BJ (cell line): ENCODE measurements at regions not wholly inside any gene's neighbourhood (a gene's known extent, or its start where the extent isn't known, plus 50 kb on each side); places are given as distances from the start of the nearest gene placed in this dataset.

Experiments used
- CTCF ChIA-PET: fragments of 350-600 bp; formaldehyde crosslinking; extraction: SDS; loops from one replicate; lab custom pipeline; 2021; ENCODE audit warnings: antibody characterized with exemption, inconsistent platforms; lab: Yijun Ruan, JAX
- POLR2A ChIA-PET: fragments of 300-600 bp; sonication (Branson Sonifier 250); formaldehyde crosslinking; extraction: SDS; loops from one replicate; lab custom pipeline; 2021; ENCODE audit warnings: antibody characterized with exemption; lab: Charles Lee
- DNase-seq: peaks from one replicate; pipeline ENCODE4 v3.0.0-alpha.2; 2011; ENCODE audit warnings: low read depth
- H3K27me3 ChIP-seq: 2 replicates; pipeline ENCODE4 v1.6.0; 2011; ENCODE audit warnings: low read length; ENCODE audit not compliant: control insufficient read depth, insufficient read depth
- H3K36me3 ChIP-seq: 2 replicates; pipeline ENCODE4 v1.5.1; 2011; ENCODE audit warnings: low read length; ENCODE audit not compliant: control insufficient read depth, insufficient read depth
- H3K4me3 ChIP-seq: 2 replicates; pipeline ENCODE4 v1.5.1; 2011; ENCODE audit warnings: low read depth, mild to moderate bottlenecking, control low read depth, low read length
- CTCF ChIP-seq: IDR thresholded peaks from 2 replicates; pipeline ENCODE4 v1.5.1; 2011; ENCODE audit warnings: low read depth, mild to moderate bottlenecking, control low read depth, inconsistent platforms, low read length, moderate library complexity; ENCODE audit not compliant: insufficient read depth

GRCh38 chr2:164234074-164234473 lies 387.2 kb downstream of the GRB14 start:
- no peaks in the 10 kb centered on the region for H3K36me3 ChIP-seq
- POLR2A ChIA-PET, result no interaction called here
- CTCF ChIA-PET, result interaction anchor here (1.1 kb wide), 1 partner anchor 1192 kb away, joined by 3 read pairs; no protein-coding TSS in a partner anchor
- DNase-seq, result no peak
- H3K4me3 ChIP-seq, result no peak overlapping the region
- no peak for TF ChIP-seq CTCF
- no peaks in the 10 kb centered on the region for H3K27me3 ChIP-seq

DNA sequence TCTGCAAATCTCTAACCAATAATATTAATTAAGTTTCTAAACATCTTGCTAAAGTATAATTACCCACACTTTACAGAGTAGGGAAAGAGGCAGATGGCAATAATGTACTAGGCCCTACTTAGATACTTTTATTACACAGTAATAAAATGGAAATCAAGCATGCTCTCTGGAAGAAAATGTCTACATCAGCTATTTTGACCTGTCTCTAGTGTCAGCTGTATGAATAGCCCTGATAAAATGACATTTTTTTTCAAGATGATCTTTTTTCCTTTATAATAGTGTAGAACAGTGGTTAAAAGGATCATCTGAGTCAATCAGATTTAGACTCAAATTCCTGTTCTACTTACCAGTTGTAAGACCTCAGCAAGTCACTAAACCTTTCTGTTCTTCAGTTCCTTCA lies 397.3 kb downstream of the GRB14 start:
- no peak for DNase-seq
- H3K4me3 ChIP-seq, result no peak overlapping the region
- H3K27me3 ChIP-seq, result no peaks in the 10 kb centered on the region
- TF ChIP-seq CTCF, result no peak
- ChIA-PET CTCF (no interaction called here), POLR2A (no interaction called here)
- no peaks in the 10 kb centered on the region for H3K36me3 ChIP-seq

GRCh38 chr2:164221473-164221872 lies 399.8 kb downstream of the GRB14 start:
- DNase-seq, result no peak
- ChIA-PET POLR2A (no interaction called here), CTCF (no interaction called here)
- Histone ChIP-seq H3K36me3 (no peaks in the 10 kb centered on the region), H3K4me3 (no peak overlapping the region), H3K27me3 (no peaks in the 10 kb centered on the region)
- no peak for TF ChIP-seq CTCF

DNA sequence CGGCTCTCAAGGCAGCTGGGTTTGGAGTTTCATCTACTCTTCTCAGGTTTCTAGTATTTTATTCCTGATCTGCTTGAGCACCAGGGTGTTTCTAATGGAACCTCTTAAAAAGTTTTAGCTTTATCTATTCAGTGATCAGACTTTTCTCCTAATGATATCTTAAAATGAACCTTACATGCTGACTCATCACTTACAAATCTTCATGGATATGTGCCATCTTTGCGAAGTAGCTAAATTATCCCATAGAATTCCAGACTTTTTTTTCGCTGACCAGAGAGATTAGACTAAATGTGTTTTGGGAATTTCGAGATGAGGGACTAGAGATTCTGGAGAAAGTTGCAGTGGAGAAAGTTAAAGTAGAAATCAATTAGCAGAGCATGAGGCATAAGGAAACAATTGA lies 401.0 kb downstream of the GRB14 start:
- ChIA-PET POLR2A (no interaction called here), CTCF (interaction anchor here (1.8 kb wide), 1 partner anchor 10 kb away, joined by 3 read pairs; no protein-coding TSS in a partner anchor)
- Histone ChIP-seq H3K4me3 (no peak overlapping the region), H3K27me3 (no peaks in the 10 kb centered on the region), H3K36me3 (no peaks in the 10 kb centered on the region)
- TF ChIP-seq CTCF, result no peak
- no peak for DNase-seq

GRCh38 chr2:164213916-164214315 lies 407.4 kb downstream of the GRB14 start:
- TF ChIP-seq CTCF, result no peak
- ChIA-PET CTCF (no interaction called here), POLR2A (no interaction called here)
- DNase-seq, result no peak
- Histone ChIP-seq H3K4me3 (no peak overlapping the region), H3K36me3 (no peaks in the 10 kb centered on the region), H3K27me3 (no peaks in the 10 kb centered on the region)
